ENCODE measurements at regions not wholly inside any gene's neighbourhood (a gene's known extent, or its start where the extent isn't known, plus 50 kb on each side); places are given as distances from the start of the nearest gene placed in this dataset.
A peak's percentile ranks its signal among the peaks of the same experiment; 100 is the strongest.

- H3K4me3 ChIP-seq (ENCODE audit: low read length in 2 of 2), result peak overlapping the region; percentile 68 to 80
- H3K9ac ChIP-seq (ENCODE audit: low read length in 2 of 2), result peak overlapping the region; percentile 47 to 62
- no peak overlapping the region for H3K27ac ChIP-seq (ENCODE audit: low read length)
- peaks cover 19% of the 10 kb centered on the region for H3K4me1 ChIP-seq (ENCODE audit: control insufficient read depth, insufficient read depth, low read length)
- H3K36me3 ChIP-seq (ENCODE audit: control insufficient read depth in 2 of 2, insufficient read depth in 2 of 2, low read length in 2 of 2), result no peaks in the 10 kb centered on the region
- H3K9me3 ChIP-seq (ENCODE audit: control insufficient read depth in 2 of 2, low read length in 2 of 2), result no peaks in the 10 kb centered on the region
- no peaks in the 10 kb centered on the region for H3K27me3 ChIP-seq (ENCODE audit: control insufficient read depth in 1 of 2, insufficient read depth in 2 of 2, low read length in 2 of 2)
Measured at GRCh38 chr11:115760461-115761320, 256.5 kb upstream of the CADM1 start.

- H3K36me3 ChIP-seq (ENCODE audit: control insufficient read depth in 2 of 2, insufficient read depth in 2 of 2, low read length in 2 of 2), result no peaks in the 10 kb centered on the region
- no peak overlapping the region for H3K27ac ChIP-seq (ENCODE audit: low read length)
- H3K27me3 ChIP-seq (ENCODE audit: control insufficient read depth in 1 of 2, insufficient read depth in 2 of 2, low read length in 2 of 2), result no peaks in the 10 kb centered on the region
- H3K9me3 ChIP-seq (ENCODE audit: control insufficient read depth in 2 of 2, low read length in 2 of 2), result no peaks in the 10 kb centered on the region
- H3K4me3 ChIP-seq (ENCODE audit: low read length in 2 of 2), result peak overlapping the region; percentile 68 to 80
- peaks cover 19% of the 10 kb centered on the region for H3K4me1 ChIP-seq (ENCODE audit: control insufficient read depth, insufficient read depth, low read length)
- H3K9ac ChIP-seq (ENCODE audit: low read length in 2 of 2), result peak overlapping the region; percentile 62 to 71
Measured at GRCh38 chr11:115759622-115760460, 255.6 kb upstream of the CADM1 start.

- Histone ChIP-seq H3K4me1 (ENCODE audit: control insufficient read depth, insufficient read depth, low read length) (peaks cover 19% of the 10 kb centered on the region), H3K9ac (ENCODE audit: low read length in 2 of 2) (no peak overlapping the region)
Measured at GRCh38 chr11:115758011-115758410, 253.8 kb upstream of the CADM1 start.

GRCh38 chr11:115751243-115752015, 247.2 kb upstream of the CADM1 start:
- H3K27ac ChIP-seq (ENCODE audit: low read length), result no peak overlapping the region
- no peaks in the 10 kb centered on the region for H3K36me3 ChIP-seq (ENCODE audit: control insufficient read depth in 2 of 2, insufficient read depth in 2 of 2, low read length in 2 of 2)
- H3K9ac ChIP-seq (ENCODE audit: low read length in 2 of 2), result no peak overlapping the region
- H3K4me1 ChIP-seq (ENCODE audit: control insufficient read depth, insufficient read depth, low read length), result peaks cover 2% of the 10 kb centered on the region
- H3K4me3 ChIP-seq (ENCODE audit: low read length in 2 of 2), result no peak overlapping the region
- no peaks in the 10 kb centered on the region for H3K9me3 ChIP-seq (ENCODE audit: control insufficient read depth in 2 of 2, low read length in 2 of 2)
- H3K27me3 ChIP-seq (ENCODE audit: control insufficient read depth in 1 of 2, insufficient read depth in 2 of 2, low read length in 2 of 2), result no peaks in the 10 kb centered on the region

More at GRCh38 chr11:115758011-115758410, 253.8 kb upstream of the CADM1 start:
- Histone ChIP-seq H3K27me3 (ENCODE audit: control insufficient read depth in 1 of 2, insufficient read depth in 2 of 2, low read length in 2 of 2) (no peaks in the 10 kb centered on the region), H3K36me3 (ENCODE audit: control insufficient read depth in 2 of 2, insufficient read depth in 2 of 2, low read length in 2 of 2) (no peaks in the 10 kb centered on the region), H3K4me3 (ENCODE audit: low read length in 2 of 2) (no peak overlapping the region), H3K27ac (ENCODE audit: low read length) (no peak overlapping the region), H3K9me3 (ENCODE audit: control insufficient read depth in 2 of 2, low read length in 2 of 2) (no peaks in the 10 kb centered on the region)

- Histone ChIP-seq H3K4me1 (ENCODE audit: control insufficient read depth, insufficient read depth, low read length) (peaks cover 2% of the 10 kb centered on the region), H3K4me3 (ENCODE audit: low read length in 2 of 2) (no peak overlapping the region), H3K9me3 (ENCODE audit: control insufficient read depth in 2 of 2, low read length in 2 of 2) (no peaks in the 10 kb centered on the region), H3K27me3 (ENCODE audit: control insufficient read depth in 1 of 2, insufficient read depth in 2 of 2, low read length in 2 of 2) (peaks cover 0 to 2% of the 10 kb centered on the region in 2 donors), H3K9ac (ENCODE audit: low read length in 2 of 2) (no peak overlapping the region), H3K27ac (ENCODE audit: low read length) (no peak overlapping the region), H3K36me3 (ENCODE audit: control insufficient read depth in 2 of 2, insufficient read depth in 2 of 2, low read length in 2 of 2) (no peaks in the 10 kb centered on the region)
Measured at GRCh38 chr11:115745610-115746512, 241.6 kb upstream of the CADM1 start.

GRCh38 chr11:115745066-115745465, 240.9 kb upstream of the CADM1 start:
- no peak overlapping the region for H3K27ac ChIP-seq (ENCODE audit: low read length)
- H3K9me3 ChIP-seq (ENCODE audit: control insufficient read depth in 2 of 2, low read length in 2 of 2), result no peaks in the 10 kb centered on the region
- H3K4me3 ChIP-seq (ENCODE audit: low read length in 2 of 2), result no peak overlapping the region
- H3K4me1 ChIP-seq (ENCODE audit: control insufficient read depth, insufficient read depth, low read length), result peaks cover 2% of the 10 kb centered on the region
- H3K27me3 ChIP-seq (ENCODE audit: control insufficient read depth in 1 of 2, insufficient read depth in 2 of 2, low read length in 2 of 2), result peaks cover 0 to 2% of the 10 kb centered on the region in 2 donors
- no peak overlapping the region for H3K9ac ChIP-seq (ENCODE audit: low read length in 2 of 2)
- no peaks in the 10 kb centered on the region for H3K36me3 ChIP-seq (ENCODE audit: control insufficient read depth in 2 of 2, insufficient read depth in 2 of 2, low read length in 2 of 2)

GRCh38 chr11:115743719-115744118, 239.5 kb upstream of the CADM1 start:
- H3K9me3 ChIP-seq (ENCODE audit: control insufficient read depth in 2 of 2, low read length in 2 of 2), result no peaks in the 10 kb centered on the region
- H3K4me1 ChIP-seq (ENCODE audit: control insufficient read depth, insufficient read depth, low read length), result peaks cover 2% of the 10 kb centered on the region
- H3K4me3 ChIP-seq (ENCODE audit: low read length in 2 of 2), result no peak overlapping the region
- no peak overlapping the region for H3K27ac ChIP-seq (ENCODE audit: low read length)
- peaks cover 0 to 2% of the 10 kb centered on the region in 2 donors for H3K27me3 ChIP-seq (ENCODE audit: control insufficient read depth in 1 of 2, insufficient read depth in 2 of 2, low read length in 2 of 2)
- no peaks in the 10 kb centered on the region for H3K36me3 ChIP-seq (ENCODE audit: control insufficient read depth in 2 of 2, insufficient read depth in 2 of 2, low read length in 2 of 2)
- no peak overlapping the region for H3K9ac ChIP-seq (ENCODE audit: low read length in 2 of 2)

- H3K4me1 ChIP-seq (ENCODE audit: control insufficient read depth, insufficient read depth, low read length), result no peaks in the 10 kb centered on the region
Measured at GRCh38 chr11:115741376-115742107, 237.3 kb upstream of the CADM1 start.

GRCh38 chr11:115740324-115740723, 236.1 kb upstream of the CADM1 start:
- Histone ChIP-seq H3K36me3 (ENCODE audit: control insufficient read depth in 2 of 2, insufficient read depth in 2 of 2, low read length in 2 of 2) (no peaks in the 10 kb centered on the region), H3K9me3 (ENCODE audit: control insufficient read depth in 2 of 2, low read length in 2 of 2) (no peaks in the 10 kb centered on the region)

More at GRCh38 chr11:115741376-115742107, 237.3 kb upstream of the CADM1 start:
- no peak overlapping the region for H3K4me3 ChIP-seq (ENCODE audit: low read length in 2 of 2)
- no peak overlapping the region for H3K27ac ChIP-seq (ENCODE audit: low read length)
- H3K27me3 ChIP-seq (ENCODE audit: control insufficient read depth in 1 of 2, insufficient read depth in 2 of 2, low read length in 2 of 2), result peaks cover 0 to 2% of the 10 kb centered on the region in 2 donors
- H3K36me3 ChIP-seq (ENCODE audit: control insufficient read depth in 2 of 2, insufficient read depth in 2 of 2, low read length in 2 of 2), result no peaks in the 10 kb centered on the region
- H3K9ac ChIP-seq (ENCODE audit: low read length in 2 of 2), result no peak overlapping the region
- H3K9me3 ChIP-seq (ENCODE audit: control insufficient read depth in 2 of 2, low read length in 2 of 2), result no peaks in the 10 kb centered on the region

More at GRCh38 chr11:115740324-115740723, 236.1 kb upstream of the CADM1 start:
- peaks cover 0 to 2% of the 10 kb centered on the region in 2 donors for H3K27me3 ChIP-seq (ENCODE audit: control insufficient read depth in 1 of 2, insufficient read depth in 2 of 2, low read length in 2 of 2)
- no peaks in the 10 kb centered on the region for H3K4me1 ChIP-seq (ENCODE audit: control insufficient read depth, insufficient read depth, low read length)
- no peak overlapping the region for H3K4me3 ChIP-seq (ENCODE audit: low read length in 2 of 2)
- no peak overlapping the region for H3K27ac ChIP-seq (ENCODE audit: low read length)
- H3K9ac ChIP-seq (ENCODE audit: low read length in 2 of 2), result no peak overlapping the region

Data from stomach smooth muscle (tissue), 2 donors.